ENCODE measurements at regions not wholly inside any gene's neighbourhood (a gene's known extent, or its start where the extent isn't known, plus 50 kb on each side); places are given as distances from the start of the nearest gene placed in this dataset.

DNA sequence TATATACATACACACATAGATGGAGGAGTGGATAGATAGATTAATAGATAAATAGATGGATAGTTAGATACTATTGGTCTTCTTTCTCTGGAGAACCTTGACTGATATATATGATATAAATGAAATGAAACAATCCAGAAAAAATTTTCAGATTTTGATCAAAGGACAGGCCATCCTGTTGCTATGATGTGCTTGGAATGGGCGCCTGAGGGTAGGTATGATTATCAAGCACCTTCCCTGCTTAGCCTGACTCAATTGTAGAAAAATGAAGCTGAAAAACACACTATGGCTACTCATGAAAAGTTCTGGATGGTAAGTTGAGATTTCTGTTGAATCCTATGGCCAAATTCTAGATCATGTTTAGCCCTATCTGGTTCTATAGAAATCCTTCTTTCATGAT is 266.5 kb upstream of the KLF4 start:
- no peak for DNase-seq

DNA sequence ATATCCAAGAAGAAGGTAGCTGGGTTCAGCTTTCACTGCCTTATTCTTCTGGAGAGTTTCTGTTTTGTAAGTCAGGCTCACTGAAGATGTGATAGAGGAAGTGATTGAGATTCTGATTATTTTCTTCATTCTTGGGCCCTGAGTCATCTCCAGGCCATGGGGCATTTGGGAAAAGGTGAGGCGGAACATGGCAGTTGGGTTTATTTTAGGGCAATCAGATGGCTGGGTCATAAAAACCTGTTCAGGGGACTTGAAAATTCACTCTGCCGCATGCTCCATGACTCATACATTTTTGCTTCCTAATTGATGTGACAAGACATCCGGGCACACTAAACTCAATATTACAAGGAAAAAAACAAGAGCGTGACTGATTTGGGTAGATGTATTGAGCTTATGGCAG is 265.7 kb upstream of the KLF4 start:
- DNase-seq = no peak

DNA sequence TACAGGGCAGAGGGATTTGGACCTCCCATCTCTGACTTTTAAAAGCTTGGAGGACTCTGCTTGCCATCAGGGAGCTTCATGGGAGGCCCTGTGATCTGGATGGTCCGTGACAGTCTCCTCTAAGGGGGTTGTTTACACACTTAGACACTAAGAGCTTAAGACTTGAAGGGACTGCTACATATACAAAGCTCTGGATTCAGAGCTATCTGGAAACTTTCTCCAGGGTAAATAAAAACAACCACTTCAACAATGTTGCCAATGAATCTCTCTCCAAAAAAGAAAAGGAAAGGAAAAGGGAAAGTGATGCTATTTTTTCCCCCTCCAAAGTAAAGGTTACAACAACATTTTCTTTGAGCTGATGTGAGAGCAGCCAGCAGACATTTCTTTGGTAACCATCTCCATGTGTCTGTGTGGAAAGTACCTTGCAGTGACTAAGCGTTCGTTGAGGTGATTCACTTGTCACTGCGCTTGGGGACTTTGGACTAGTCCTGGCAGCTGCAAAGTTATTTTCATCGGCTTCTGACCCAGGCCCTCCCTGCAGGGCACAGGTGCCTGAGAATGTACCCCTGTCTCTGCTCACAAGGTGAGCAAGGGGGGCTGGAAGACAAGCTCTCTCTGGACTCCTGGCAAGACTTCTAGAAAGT is 262.1 kb upstream of the KLF4 start:
- no peak for DNase-seq

DNA sequence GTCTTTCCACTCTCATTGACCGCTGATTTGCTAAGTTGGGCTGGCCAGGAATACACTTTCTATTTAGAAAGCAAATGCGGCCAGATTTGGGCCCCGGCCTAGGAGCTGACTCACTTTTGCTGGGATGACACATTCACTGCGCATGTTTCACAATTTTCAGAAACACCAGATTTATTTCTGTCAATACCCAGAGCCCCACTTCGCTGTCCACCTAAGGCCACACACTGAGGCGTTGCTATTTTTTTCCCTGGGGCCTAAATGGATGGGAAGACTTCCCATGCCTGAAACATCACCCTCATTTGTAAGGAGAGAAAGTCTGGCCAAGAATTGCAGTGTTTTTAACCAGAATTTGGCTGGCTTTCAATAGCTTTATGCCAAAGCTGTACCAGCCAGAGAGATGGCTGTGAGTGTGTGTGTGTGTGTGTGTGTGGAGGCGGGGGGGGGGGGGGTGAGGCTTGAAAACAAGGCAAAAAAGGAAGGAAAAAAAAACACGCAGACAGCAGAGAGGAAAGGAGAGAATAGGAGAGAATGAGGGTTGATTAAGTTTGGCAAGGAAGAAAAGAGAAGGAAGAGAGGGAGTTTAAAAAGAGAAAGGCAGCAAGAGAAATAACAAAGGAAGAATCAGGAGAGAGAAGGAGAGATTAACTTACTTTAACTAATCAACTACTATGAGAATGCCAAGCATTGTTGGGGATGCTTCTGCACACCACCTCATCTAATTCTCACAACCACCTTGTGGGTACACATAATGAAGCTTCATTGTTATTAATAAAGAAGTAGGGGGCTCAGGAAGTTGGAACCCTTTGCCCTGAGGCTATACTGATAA is 261.4 kb upstream of the KLF4 start:
- no peak for DNase-seq

DNA sequence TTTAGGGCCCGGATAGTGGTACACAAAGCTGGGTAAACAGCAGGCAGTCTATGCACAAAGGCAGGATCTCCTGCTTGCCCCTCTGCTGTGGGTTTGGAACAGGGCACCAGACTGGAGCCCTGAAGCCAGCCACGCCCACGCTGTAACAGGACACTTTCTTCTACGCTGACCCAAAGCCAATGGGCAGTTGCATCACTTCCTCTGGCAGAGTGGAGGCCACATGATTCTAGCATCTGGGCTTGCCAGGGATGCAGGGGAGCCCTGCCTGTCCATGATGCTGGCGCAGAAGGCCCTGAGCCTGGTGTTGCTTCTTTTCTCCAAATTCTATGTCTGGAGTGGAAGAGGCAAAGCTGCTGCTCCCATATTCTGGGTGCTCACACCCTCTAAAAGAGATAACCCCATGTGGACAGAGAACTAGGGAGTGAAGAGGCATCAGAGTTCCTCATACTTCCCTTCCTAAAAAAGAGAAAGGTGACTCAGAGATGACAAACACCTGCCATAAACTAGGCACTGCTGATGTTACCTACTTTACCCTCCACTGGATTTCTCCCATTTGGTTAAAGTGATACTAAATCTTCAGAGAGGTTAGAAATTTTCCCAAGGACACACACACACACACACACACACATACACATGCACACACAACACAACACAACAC is 260.3 kb upstream of the KLF4 start:
- no peak for DNase-seq

DNA sequence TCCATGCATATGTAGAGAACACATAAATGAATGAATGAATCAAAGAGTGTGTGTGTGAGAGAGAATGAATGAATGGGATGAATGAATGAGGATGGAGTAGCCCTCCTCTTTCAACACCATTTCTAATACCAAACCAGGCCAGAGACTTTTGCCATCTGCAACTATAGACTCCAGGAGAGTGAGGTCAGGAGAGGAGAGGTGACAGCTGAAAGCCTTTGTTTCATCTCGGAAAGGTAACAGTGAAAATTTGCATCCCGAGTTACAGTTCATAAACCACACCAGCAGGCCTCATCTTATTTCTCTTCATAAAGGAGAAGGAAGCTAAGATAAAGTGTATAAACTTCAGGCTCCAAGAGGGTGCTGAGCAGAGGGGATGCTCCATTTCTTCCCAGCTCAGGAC is 255.3 kb upstream of the KLF4 start:
- no peak for DNase-seq

DNA sequence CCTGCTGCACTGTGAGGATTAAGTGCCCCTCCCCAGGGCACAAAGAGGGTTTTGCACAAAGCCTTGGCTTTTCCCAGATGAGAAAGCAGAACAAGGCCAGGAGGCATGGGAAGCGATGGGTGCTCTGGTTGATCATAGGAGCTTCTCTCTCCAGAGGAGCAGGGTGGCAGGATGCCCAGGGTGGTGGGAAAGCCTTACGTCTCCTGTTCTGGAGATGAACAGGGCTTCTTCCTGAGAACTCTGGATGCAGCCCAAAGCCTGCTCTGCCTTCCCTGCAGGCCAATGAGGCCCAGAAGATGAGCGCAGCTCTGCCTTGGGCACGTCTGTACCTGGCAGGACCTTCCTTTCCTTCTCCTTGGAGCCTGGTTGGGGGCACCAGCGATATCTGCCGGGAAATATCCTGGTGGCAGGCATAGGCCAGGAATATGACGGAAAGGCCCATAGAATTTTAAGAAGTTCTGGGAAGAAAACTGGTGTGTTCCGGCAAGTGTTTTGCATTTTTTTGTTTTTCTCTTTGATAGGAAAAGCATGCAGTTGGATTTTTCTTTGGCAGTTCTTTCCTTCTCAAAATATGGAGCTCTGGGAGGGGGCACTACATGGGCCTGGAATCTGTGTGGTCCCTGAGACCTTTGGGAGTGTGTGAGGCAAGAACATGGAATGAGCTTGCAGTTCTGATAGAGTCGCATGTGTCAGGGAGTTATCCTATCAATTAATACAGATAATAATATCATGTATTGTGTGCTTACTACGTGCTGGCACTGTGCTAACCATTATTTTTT is 253.2 kb upstream of the KLF4 start:
- DNase-seq = no peak

DNA sequence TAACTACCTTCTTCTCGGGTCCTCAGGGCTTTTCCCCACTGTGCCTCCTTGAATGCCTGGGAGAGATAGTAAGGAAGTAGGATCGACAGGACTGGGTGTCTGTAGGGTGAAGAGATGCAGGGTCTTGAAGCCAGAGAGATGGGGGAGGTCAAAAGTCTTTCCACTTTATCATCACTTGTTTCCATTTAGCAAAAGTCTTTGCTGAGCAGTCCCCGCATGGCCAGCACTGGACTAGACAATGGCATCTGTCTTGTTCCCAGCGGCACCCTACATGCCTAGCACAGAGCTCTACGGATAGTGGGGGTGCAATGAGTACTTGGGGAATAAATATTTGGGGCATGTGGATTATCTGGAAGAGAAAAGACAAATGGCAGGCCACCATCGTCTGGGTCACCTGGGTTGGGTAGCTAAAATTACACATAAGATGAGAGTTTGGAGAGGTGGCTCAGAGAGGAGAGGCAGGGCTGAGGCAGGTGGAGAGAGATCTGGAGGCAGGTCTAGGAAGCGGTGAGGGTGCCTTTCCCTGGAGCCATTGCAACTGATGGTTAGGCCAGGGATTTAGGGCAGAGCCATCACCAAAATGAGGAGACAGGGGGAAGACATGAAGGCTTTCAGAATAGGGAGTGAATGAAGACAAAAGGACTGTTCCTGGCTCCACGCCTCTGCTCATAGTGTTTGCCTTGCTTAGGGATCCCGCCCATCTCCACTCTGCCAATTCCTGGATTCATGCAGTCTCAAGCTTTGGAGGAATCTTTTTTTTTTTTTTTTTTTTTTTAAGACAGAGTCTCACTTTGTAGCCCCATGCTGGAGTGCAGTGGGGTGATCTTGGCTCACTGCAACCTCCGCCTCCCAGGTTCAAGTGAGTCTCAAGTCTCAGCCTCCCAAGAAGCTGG is 250.8 kb upstream of the KLF4 start:
- DNase-seq = no peak

DNA sequence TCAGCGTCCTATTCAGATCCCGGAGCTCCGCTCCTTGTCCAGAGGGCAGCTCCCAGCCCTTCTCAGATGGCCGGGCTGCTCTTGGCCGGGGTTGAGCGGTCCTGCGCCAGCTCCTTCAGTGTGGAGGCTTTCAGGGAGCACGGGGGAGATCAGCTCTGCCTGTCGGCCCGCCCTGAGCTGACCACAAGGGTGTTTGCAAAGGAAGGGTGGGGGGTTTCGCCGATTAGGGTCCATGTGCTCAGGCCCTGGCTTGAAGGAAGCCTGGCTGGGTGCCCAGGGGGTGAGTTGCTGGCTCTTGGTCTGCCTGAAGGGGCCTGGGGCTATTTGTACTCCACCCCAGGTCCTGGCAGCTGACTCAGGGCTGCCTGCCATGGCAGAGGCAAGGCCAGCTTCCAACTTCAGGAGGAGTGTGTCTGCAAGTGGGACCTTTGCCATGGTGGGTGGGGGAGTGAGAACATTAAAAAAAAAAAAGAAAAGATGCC is 250.1 kb upstream of the KLF4 start:
- no peak for DNase-seq

DNA sequence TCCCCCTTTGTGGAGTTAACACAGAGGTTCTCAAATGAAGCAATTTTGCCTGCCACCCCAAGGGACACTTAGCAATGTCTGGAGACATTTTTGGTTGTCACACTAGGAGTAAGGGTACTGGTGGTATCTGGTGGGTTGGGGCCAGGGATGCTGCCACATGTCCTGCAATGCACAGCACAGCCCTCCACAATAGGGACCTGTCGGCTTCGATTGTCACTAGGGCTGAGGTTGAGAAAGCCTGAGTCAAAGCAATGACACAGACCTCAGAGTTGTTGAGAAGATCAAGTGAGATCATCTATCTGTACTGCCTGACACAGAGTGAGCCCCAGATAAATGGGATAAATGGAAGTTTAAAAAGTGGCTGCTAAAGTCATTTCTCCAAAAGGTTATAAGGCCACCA is 249.2 kb upstream of the KLF4 start:
- DNase-seq = no peak

DNA sequence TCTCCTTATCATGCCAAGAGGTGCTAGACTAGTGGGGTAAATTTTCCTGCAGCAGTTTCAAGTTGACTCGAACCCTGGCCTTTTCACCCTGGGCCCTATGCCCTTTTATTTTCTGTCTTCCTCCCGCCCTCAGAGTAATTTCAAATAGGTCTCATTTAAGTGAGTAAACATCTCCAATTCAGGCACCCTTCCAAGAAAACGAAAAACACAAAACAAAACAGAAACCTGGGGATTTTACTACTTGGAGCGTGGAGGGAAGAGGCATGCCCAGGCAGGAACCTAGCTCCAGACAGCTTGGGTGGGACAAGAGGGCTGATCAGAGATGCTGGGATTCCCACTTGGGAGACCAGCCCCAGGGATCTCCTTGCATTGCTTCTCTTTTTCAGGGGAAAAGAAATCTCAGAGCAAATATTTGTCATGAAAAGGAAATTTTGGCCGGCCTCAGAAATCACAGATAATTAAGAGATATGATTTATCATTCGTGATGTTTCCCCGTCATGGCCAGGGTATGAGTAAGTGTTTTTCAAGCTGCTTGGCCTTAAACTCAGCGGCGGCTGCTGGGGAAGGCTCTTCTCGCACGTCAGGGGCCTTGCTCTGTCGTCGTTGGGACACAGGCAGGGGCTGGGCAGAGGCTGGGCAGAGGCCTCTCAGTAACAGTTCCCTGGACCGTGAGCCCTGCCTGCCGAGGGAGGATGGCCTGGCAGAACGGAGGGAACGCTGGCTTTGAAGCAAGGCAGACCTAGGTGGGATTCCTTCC is 248.6 kb upstream of the KLF4 start:
- no peak for DNase-seq

DNA sequence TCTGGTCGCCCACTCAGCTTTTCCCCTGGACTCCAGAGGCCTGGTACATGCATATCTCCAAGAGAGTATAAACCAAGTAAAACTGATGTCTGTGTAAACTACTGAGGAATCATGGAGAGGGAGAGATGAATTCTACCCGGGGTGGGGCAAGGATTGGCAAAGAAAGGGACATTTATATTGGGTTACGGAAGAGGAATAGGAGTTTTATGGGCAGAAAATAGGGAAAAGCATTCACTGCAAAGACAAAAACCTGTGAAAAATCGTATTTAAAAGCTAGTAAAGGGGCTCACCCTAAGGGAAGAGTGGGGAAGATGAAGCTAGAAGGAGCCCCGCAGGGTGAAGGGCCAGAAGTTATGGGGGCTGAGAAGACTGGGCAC is 248.0 kb upstream of the KLF4 start:
- DNase-seq = no peak

DNA sequence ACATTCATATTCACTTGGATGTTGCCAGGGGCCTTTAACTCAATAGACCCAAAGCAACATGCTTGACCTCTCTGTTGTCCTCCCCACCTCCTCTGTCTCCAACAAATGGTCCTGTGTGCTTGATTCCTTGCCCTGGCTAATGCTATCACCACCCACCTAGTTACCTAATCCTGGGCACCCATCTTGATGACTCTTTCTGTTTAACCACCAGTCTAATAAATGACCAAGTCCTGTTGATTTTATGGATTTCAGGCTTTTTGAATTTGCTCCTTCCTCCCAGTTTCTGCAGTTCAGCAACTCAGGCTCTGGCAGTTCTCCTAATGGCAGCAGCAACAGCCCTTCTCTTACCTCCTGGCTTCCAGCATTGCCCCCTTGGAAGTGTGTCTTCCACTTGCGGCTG is 246.3 kb upstream of the KLF4 start:
- DNase-seq = no peak

DNA sequence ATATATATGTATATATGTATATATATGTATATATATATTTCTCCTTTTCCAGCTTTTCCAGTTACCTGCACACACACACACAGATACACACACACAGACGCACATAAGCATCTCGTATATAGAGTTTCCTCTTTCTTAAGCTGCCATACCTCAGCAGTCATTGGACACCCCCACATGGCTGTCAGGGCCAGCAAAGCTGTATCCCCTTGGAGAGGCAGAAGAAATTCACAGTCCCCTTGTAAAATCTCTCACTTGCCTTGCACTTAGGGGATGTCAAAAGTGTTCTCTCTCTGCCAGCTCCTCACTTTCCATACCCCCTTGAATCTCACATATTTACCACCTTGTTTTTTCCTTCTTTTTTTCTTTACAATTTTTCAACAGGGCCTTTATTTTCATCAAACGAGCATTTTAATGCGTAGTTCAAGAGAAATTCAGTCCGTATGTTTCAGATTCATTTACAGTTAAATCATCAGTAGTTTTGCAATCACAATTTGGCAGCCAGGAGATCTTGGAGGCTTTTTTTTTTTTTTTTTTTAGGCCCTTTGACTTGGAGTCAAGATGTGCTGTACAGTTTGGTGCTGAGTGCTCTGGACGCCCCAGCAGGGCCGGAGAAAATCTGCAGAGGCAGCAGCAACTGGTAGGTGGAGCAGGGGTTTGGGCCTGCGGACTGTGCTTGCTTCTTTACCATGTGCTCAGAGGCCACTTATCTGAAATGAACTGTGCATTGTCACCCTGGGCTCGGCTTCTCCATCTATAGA is 244.9 kb upstream of the KLF4 start:
- no peak for DNase-seq

DNA sequence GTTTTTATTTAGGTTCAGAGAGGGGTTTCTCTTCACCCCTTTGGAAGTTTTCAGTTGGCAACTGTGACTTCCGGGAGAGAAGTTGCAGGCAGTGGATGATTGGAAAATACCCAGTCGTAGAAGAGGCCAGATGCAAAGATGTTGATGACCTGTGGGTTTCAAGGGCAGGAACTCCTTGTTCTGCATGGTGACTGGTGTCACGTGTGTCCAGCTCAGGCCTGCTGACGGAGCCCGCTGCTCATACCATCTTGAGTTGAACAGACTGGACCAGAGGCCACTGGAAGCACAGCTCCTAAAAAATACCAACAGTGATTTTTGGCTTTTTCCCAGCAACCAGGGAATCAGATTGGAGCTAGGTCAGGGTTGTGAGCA is 243.9 kb upstream of the KLF4 start:
- no peak for DNase-seq

DNA sequence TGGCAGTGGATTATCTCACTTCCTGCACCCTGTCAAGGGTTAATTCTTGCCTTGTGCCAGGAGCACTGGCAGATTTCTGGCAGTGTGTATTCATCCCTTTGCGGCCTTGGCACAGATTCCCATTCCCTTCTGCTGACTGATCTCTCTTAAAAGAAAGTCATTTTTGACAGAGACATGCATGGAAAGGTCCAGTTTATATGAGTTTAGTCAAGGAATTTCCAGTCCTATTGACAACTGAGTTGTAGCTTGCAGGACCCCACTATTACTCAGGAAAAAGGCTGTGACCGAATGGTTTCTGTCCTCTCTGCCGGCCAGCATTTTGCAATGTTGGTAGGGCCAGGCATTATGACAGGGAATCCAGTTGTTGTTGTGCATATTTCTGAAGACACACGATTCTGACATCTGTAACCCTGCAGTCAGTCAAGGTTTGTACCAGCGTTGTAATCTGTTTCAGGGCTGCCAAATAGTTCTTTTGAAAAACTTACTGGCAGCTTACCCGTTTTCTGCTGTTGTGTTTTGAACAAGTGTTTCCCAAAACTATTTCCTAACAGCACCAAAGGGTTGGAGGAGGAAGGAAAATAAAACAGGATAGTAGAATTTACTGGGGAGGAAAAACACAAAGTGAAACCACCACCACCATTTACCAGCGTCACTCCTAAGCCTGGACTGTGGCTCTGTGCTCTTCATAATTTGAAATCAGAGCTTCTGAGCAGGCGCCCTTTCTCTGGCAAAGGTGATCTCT is 243.4 kb upstream of the KLF4 start:
- no peak for DNase-seq

DNA sequence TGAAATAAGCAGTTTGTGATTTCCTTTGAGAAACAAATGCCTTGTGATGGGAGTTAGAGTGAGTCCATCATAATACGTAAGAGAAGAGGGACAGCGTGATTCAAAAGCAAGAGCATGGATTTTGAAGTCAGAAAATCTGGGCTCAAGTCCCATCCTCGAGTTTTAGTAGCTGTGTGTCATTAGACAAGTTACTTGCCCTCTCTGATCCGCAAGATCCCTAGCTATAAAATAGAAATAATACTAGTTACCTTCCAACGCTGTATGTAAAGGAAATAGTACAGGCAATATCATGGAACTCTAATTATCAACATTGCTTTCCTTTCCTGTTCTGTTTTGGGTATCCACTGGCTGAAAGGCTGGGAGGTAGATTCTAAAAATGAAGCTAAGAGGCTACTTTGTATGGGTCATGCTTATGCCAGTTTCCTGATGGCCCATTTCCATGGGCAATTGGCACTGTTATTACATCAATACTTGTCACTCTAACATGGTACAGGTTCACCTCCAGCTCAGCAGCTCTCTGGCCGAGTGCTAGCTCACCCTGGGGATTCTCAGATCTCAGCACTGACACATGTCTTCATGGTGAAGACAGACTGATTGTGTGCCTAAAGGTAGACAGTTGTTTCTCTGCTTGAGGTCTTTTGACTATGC is 241.7 kb upstream of the KLF4 start:
- DNase-seq = no peak

DNA sequence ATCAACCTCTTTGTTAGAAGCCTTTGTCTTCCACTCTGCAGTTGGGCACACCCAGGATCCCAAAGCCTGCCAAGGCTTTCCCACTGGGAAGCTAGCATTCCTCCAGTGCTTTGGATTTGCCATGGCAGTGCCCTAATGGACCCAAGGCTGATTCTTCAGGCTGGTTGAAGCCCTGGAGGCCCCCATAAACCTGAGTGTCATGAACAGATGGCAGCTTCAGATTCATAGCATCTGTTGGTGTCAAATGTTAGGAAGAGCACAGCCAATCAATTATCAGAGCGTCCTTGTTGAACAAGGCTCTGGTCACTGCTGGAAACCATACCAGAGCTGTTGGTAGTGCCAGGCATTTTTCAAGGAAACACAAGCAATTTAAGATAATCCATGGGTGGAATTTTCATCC is 241.1 kb upstream of the KLF4 start:
- no peak for DNase-seq

DNA sequence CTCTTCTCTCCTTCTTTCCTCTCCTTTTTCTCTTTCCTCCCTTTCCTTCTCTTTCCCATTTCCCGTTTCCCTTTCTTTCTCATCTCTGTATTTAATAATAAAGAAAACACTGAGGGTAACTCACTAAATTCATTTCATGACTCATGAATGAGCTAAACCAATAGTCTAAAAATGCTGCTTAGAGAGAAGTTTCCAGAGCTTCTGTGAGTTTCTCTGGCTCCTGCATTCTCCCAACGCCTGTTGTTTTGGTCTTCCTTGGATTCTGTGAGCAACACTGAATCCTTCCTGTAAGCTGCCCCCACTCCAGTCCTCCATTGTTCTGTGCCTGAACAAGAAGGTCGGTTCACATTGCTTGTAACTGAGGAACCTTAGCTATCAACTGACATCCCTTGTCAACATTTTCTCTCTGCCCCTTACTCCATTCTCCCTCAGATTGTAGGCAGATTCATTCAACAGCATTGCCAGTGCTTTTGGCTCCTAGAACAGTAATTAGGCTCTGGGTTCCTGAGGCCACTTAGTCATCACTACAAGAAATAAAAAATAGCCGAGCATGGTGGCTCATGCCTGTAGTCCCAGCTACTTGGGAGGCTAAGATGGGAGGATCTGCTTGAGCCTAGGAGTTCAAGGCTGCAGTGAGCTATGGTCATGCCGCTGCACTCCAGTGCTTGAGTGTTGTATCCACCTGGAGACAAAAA is 237.7 kb upstream of the KLF4 start:
- no peak for DNase-seq

Data from CD4-positive, alpha-beta T cell treated with Interleukin-4 for 4 hours (primary cell).